BE2C (cell line): ENCODE measurements at regions not wholly inside any gene's neighbourhood (a gene's known extent, or its start where the extent isn't known, plus 50 kb on each side); places are given as distances from the start of the nearest gene placed in this dataset.

Experiments
- DNase-seq: peaks from one replicate; pipeline ENCODE4 v3.0.0-alpha.2; 2020
- H3K27me3 ChIP-seq: fragments of 250-450 bp; sonication (Bioruptor Pico); 2 replicates; pipeline ENCODE4 v1.5.1; 2020; ENCODE audit warnings: mild to moderate bottlenecking
- H3K36me3 ChIP-seq: fragments of 250-450 bp; sonication (Bioruptor Pico); 2 replicates; pipeline ENCODE4 v1.5.1; 2020; ENCODE audit warnings: mild to moderate bottlenecking
- H3K4me1 ChIP-seq: fragments of 250-450 bp; sonication (Bioruptor Pico); 2 replicates; pipeline ENCODE4 v1.5.1; 2020
- H3K4me3 ChIP-seq: 2 replicates; pipeline ENCODE4 v1.5.1; 2011; ENCODE audit warnings: low read depth, low read length
- H3K9me3 ChIP-seq: fragments of 250-450 bp; sonication (Bioruptor Pico); 2 replicates; pipeline ENCODE4 v1.5.1; 2020
- TF ChIP-seq, protein P1 (sequence below): IDR thresholded peaks from 2 replicates; pipeline ENCODE4 v1.5.1; 2012; ENCODE audit warnings: mild to moderate bottlenecking, low read depth, low read length

DNA sequence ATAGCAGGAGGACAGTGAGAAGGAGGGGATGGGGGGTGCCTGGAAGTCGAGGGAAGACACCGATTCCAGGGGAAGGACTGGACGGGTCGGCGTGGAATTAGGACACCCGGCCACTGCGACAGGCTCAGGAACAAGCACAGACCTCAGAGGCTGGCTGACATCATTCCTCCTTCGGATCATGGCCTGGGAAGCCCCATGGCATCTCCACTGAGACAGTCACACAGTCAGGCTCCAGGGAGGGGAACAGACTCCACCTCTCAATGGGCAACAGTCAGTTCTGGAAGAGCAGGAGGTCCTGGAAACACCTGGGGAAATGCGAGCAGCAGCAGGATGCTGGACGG lies 67.9 kb upstream of the FBRSL1 start:
- no peak overlapping the region for H3K4me3 ChIP-seq
- no peaks in the 10 kb centered on the region for H3K4me1 ChIP-seq
- TF ChIP-seq, protein P1, sequence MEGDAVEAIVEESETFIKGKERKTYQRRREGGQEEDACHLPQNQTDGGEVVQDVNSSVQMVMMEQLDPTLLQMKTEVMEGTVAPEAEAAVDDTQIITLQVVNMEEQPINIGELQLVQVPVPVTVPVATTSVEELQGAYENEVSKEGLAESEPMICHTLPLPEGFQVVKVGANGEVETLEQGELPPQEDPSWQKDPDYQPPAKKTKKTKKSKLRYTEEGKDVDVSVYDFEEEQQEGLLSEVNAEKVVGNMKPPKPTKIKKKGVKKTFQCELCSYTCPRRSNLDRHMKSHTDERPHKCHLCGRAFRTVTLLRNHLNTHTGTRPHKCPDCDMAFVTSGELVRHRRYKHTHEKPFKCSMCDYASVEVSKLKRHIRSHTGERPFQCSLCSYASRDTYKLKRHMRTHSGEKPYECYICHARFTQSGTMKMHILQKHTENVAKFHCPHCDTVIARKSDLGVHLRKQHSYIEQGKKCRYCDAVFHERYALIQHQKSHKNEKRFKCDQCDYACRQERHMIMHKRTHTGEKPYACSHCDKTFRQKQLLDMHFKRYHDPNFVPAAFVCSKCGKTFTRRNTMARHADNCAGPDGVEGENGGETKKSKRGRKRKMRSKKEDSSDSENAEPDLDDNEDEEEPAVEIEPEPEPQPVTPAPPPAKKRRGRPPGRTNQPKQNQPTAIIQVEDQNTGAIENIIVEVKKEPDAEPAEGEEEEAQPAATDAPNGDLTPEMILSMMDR, result no peak
- H3K27me3 ChIP-seq, result peaks cover 28% of the 10 kb centered on the region
- H3K36me3 ChIP-seq, result no peaks in the 10 kb centered on the region
- no peak for DNase-seq
- H3K9me3 ChIP-seq, result peaks cover 4% of the 10 kb centered on the region; the same call in 1 of the 2 replicates

DNA sequence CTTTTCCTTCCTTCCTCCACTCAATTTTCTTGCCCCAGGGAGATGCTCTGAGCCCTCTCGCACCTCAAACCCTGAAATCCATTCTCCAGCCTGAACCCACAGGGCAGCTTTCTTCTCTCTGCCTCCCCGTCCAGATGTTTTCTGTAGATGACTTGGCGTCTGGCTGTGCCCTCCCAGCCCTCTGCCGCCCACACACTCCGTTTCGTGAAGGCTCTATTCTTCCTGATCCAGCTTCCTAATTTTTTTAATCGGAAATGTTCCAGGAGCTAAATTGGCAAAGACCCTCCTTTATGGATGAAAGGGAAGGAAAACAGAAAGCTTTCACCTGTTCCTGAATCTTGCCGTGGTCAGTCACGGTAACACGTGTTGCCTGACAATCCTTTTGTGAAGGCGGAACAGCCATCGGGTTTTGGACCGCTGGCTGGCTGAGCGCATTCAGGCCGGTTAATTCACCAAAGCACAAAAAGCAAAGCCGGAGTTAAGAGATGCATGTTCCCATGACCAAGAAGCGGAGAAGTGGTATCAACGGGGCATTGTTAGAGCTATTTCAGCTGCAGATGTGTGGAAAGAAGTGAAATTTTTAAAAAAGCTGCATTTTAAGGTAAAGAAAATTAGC lies 70.2 kb upstream of the FBRSL1 start:
- no peaks in the 10 kb centered on the region for H3K36me3 ChIP-seq
- peaks cover 34% of the 10 kb centered on the region for H3K27me3 ChIP-seq
- no peaks in the 10 kb centered on the region for H3K4me1 ChIP-seq
- TF ChIP-seq, protein P1, result no peak
- no peak for DNase-seq
- peaks cover 4% of the 10 kb centered on the region; the same call in 1 of the 2 replicates for H3K9me3 ChIP-seq
- H3K4me3 ChIP-seq, result no peak overlapping the region

DNA sequence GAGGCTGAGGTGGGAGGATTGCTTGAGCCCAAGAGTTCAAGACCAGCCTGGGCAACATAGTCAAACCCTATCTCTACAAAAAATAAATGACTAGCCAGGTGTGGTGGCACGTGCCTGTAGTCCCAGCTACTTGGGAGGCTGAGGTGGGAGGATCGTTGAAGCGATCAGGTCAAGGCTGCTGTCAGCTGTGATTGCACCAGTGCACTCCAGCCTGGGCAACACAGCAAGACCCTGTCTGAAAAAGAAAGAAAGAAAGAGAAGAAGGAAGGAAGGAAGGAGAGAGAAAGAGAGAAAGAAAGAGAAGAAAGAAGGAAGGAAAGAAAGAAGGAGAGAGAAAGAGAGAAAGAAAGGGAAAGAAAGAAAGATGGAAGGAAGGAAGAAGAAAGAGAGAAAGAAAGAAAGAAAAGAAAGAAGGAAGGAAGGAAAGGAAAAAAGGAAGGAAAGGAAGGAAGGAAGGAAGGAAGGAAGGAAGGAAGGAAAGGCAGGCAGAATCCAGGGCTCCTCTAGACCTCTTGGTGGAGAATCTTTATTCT lies 71.5 kb upstream of the FBRSL1 start:
- H3K4me1 ChIP-seq, result no peaks in the 10 kb centered on the region
- peaks cover 34% of the 10 kb centered on the region for H3K27me3 ChIP-seq
- H3K9me3 ChIP-seq, result peaks cover 4% of the 10 kb centered on the region; the same call in 1 of the 2 replicates
- H3K4me3 ChIP-seq, result no peak overlapping the region
- TF ChIP-seq, protein P1, result no peak
- no peak for DNase-seq
- H3K36me3 ChIP-seq, result no peaks in the 10 kb centered on the region

DNA sequence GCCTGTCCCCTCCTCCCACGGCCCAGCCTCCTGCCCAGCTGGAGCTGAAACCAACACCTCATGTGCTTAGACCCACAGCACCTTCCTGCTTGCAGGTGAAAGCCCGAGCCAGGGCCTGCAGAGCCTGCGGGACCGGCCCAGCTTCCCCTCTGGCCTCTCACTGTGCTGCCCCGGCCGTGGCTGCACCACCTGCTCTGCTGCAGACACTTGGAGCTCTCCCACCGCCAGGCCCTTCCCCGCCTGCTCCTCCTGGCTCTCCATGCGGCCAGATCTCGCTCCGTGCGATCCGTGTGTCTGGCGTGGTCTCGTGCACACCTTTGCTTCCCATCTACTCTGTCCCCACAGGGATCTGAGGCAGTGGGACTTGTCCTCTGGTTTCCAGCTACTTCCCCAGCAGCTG lies 72.2 kb upstream of the FBRSL1 start:
- no peak overlapping the region for H3K4me3 ChIP-seq
- TF ChIP-seq, protein P1, result no peak
- H3K4me1 ChIP-seq, result no peaks in the 10 kb centered on the region
- no peaks in the 10 kb centered on the region for H3K36me3 ChIP-seq
- peaks cover 34% of the 10 kb centered on the region for H3K27me3 ChIP-seq
- DNase-seq, result no peak
- H3K9me3 ChIP-seq, result no peaks in the 10 kb centered on the region

DNA sequence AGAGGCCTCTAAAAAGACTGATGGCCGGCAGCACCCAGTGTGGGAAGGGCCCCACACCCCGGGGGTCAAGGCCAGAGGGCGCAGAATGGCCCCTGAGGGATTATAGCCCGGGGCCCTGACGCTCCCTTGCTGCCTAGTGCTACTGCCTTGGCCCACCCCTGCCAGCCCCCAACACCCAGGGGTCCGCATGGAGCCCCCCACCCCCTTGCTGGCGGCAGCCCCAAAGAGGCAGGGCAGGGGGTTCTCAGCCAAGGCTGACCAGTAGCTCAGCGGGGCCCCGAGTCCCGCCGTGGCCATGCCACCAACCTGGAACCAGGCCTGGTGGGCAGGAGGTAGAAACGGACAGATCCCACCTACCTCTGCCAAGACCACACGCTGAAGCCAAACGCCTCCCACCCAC lies 73.1 kb upstream of the FBRSL1 start:
- Histone ChIP-seq H3K9me3 (no peaks in the 10 kb centered on the region), H3K27me3 (peaks cover 34% of the 10 kb centered on the region), H3K4me1 (no peaks in the 10 kb centered on the region), H3K4me3 (no peak overlapping the region), H3K36me3 (no peaks in the 10 kb centered on the region)
- no peak for DNase-seq
- TF ChIP-seq, protein P1, result no peak

DNA sequence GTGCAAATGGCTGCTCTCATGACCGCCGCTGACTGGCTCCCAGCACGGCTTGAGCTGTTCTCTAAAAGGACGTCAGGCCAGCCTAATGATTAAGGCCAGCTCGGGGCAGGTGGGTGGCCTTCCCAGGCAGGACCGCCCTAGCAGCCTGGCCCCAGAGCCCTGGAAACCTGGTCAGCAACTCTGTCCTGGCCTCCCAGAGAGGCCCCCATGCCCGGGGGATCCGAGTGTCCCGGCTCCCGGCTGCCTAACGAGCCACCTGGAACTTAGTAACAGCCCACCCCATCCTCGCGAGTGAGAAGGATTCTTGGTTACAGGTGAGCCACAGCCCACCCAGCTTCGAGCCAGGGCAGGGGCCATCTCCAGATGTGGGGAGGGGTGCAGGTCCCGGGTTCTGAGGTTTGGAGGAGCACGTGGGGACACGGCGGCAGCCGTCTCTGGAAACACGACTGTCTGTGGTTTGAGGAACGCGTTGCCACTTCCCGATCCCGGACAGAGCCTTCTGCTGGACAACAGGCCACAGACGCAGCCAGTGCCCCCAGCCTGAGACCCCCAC lies 73.8 kb upstream of the FBRSL1 start:
- TF ChIP-seq, protein P1, result no peak
- Histone ChIP-seq H3K9me3 (no peaks in the 10 kb centered on the region), H3K27me3 (peaks cover 34% of the 10 kb centered on the region), H3K4me3 (no peak overlapping the region), H3K4me1 (no peaks in the 10 kb centered on the region), H3K36me3 (no peaks in the 10 kb centered on the region)
- DNase-seq, result no peak
